H1 (cell line): ENCODE measurements at regions not wholly inside any gene's neighbourhood (a gene's known extent, or its start where the extent isn't known, plus 50 kb on each side); places are given as distances from the start of the nearest gene placed in this dataset.

ENCODE experiments used
- TEAD4 ChIP-seq: IDR thresholded peaks from 2 replicates; pipeline ENCODE4 v1.6.1; 2012; ENCODE audit warnings: low read depth, low read length, inconsistent platforms, mixed read lengths
- TF ChIP-seq, protein P1 (sequence below), 3 experiments: IDR thresholded peaks; 1 replicate in 2 of 3; 2 replicates in 1 of 3; pipeline versions ENCODE4 v1.5.1 to v1.6.1; 2011; ENCODE audit warnings: low read length in 3 of 3, mild to moderate bottlenecking in 3 of 3, inconsistent platforms in 2 of 3, low read depth in 1 of 3, moderate library complexity in 1 of 3; ENCODE audit not compliant: insufficient read depth in 1 of 3; ENCODE audit errors: control extremely low read depth in 1 of 3

DNA sequence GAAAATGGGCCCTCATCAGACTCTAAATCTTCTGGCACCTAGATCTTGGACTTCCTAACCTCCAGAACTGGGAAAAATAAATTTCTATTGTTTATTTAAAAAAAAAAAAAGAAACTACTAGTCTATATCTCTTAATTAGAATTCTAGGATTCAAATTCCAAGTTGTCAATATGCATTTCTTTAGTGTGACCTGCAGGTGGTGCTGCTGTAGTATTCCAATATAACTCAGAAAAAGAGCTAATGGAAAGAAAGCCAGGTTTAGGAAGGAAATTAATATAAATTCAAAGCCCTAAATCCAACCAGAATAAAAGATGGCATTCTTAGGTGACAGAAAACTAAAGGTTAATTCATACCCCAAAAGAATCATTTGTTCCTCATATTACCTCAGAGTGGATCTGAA is 80.0 kb upstream of the NALF2 start:
- TF ChIP-seq TEAD4, result no peak
- TF ChIP-seq, protein P1, sequence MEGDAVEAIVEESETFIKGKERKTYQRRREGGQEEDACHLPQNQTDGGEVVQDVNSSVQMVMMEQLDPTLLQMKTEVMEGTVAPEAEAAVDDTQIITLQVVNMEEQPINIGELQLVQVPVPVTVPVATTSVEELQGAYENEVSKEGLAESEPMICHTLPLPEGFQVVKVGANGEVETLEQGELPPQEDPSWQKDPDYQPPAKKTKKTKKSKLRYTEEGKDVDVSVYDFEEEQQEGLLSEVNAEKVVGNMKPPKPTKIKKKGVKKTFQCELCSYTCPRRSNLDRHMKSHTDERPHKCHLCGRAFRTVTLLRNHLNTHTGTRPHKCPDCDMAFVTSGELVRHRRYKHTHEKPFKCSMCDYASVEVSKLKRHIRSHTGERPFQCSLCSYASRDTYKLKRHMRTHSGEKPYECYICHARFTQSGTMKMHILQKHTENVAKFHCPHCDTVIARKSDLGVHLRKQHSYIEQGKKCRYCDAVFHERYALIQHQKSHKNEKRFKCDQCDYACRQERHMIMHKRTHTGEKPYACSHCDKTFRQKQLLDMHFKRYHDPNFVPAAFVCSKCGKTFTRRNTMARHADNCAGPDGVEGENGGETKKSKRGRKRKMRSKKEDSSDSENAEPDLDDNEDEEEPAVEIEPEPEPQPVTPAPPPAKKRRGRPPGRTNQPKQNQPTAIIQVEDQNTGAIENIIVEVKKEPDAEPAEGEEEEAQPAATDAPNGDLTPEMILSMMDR (IDR thresholded peaks at IDR 0.05; ENCODE audit: control extremely low read depth in 1 of 3, insufficient read depth in 1 of 3, low read depth in 1 of 3, low read length in 3 of 3), result peak in 2 of 3 experiments; percentile 11 to 24; a peak in 2 of 4 replicates
